Tibial nerve (tissue), 4 donors: ENCODE measurements at regions not wholly inside any gene's neighbourhood (a gene's known extent, or its start where the extent isn't known, plus 50 kb on each side); places are given as distances from the start of the nearest gene placed in this dataset.

Source experiments
- DNase-seq, 2 donors: peaks; one replicate each; pipeline ENCODE4 v3.0.0-alpha.2; 2019; ENCODE audit warnings: low spot score in 2 of 2
- H3K27ac ChIP-seq, 4 donors: fragments of 200-600 bp; sonication (generic) in 3 of 4; one replicate each; pipeline ENCODE4 v1.5.1; 2017 to 2019; ENCODE audit warnings: mild to moderate bottlenecking in 1 of 4
- H3K27me3 ChIP-seq, 2 donors: fragments of 200-600 bp; sonication (generic) in 1 of 2; one replicate each; pipeline versions ENCODE4 v1.5.1 to v1.6.0; 2017 to 2019
- H3K36me3 ChIP-seq, 3 donors: fragments of 200-600 bp; sonication (generic); one replicate each; pipeline ENCODE4 v1.5.1; 2018 to 2019
- H3K4me1 ChIP-seq, 4 donors: fragments of 200-600 bp; sonication (generic) in 3 of 4; one replicate each; pipeline ENCODE4 v1.5.1; 2017 to 2019
- H3K4me3 ChIP-seq, 4 donors: fragments of 200-600 bp; sonication (generic) in 3 of 4; one replicate each; pipeline ENCODE4 v1.5.1; 2017 to 2019; ENCODE audit warnings: mild to moderate bottlenecking in 1 of 4, moderate library complexity in 1 of 4
- H3K9me3 ChIP-seq, 4 donors: fragments of 200-600 bp; sonication (generic) in 3 of 4; one replicate each; pipeline ENCODE4 v1.5.1; 2017 to 2019
- EP300 ChIP-seq, 2 donors: sonication (generic); formaldehyde crosslinking; IDR thresholded peaks; one replicate each; pipeline ENCODE4 v1.6.1; 2017; ENCODE audit warnings: antibody characterized with exemption in 2 of 2, mild to moderate bottlenecking in 1 of 2
- POLR2A ChIP-seq, 2 donors: fragments of 450-650 bp; IDR thresholded peaks; one replicate each; pipeline ENCODE4 v1.6.1; 2017; ENCODE audit warnings: antibody characterized with exemption in 2 of 2, mild to moderate bottlenecking in 2 of 2, moderate library complexity in 2 of 2
- WGBS, 2 donors: methylation state at CpG; one replicate each; pipeline ENCODE4 v1.1.5; 2018; 5-methylcytosine and 5-hydroxymethylcytosine counted together
- TF ChIP-seq, protein P1 (sequence below), 5 experiments: fragments of 200-600 bp in 3 of 5; fragments of 450-650 bp in 2 of 5; sonication (generic) in 3 of 5; IDR thresholded peaks; one replicate each; pipeline ENCODE4 v1.5.1; 2016 to 2019; ENCODE audit warnings: antibody characterized with exemption in 5 of 5, mild to moderate bottlenecking in 3 of 5, moderate library complexity in 2 of 5

- no peak for DNase-seq
- H3K4me3 ChIP-seq: no peak overlapping the region
- WGBS, 2 donors: 79 to 87% methylated on average over 2 of the region's 2 CpGs
- no peaks in the 10 kb centered on the region for H3K27me3 ChIP-seq
- peaks cover 0 to 5% (median 0%) of the 10 kb centered on the region in 4 donors for H3K9me3 ChIP-seq
- TF ChIP-seq EP300 (IDR thresholded peaks at IDR 0.05): no peak
- TF ChIP-seq POLR2A (IDR thresholded peaks at IDR 0.05): no peak
- TF ChIP-seq, protein P1, sequence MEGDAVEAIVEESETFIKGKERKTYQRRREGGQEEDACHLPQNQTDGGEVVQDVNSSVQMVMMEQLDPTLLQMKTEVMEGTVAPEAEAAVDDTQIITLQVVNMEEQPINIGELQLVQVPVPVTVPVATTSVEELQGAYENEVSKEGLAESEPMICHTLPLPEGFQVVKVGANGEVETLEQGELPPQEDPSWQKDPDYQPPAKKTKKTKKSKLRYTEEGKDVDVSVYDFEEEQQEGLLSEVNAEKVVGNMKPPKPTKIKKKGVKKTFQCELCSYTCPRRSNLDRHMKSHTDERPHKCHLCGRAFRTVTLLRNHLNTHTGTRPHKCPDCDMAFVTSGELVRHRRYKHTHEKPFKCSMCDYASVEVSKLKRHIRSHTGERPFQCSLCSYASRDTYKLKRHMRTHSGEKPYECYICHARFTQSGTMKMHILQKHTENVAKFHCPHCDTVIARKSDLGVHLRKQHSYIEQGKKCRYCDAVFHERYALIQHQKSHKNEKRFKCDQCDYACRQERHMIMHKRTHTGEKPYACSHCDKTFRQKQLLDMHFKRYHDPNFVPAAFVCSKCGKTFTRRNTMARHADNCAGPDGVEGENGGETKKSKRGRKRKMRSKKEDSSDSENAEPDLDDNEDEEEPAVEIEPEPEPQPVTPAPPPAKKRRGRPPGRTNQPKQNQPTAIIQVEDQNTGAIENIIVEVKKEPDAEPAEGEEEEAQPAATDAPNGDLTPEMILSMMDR (IDR thresholded peaks at IDR 0.05): no peak
- no peaks in the 10 kb centered on the region for H3K4me1 ChIP-seq
- H3K36me3 ChIP-seq: no peaks in the 10 kb centered on the region
- H3K27ac ChIP-seq: no peak overlapping the region
These were observed 595.4 kb upstream of the RIOK2 start for GRCh38 chr5:97778451-97778850.

GRCh38 chr5:97788369-97788768 lies 605.3 kb upstream of the RIOK2 start:
- TF ChIP-seq, protein P1 (IDR thresholded peaks at IDR 0.05): no peak
- no peak for TF ChIP-seq EP300 (IDR thresholded peaks at IDR 0.05)
- no peak for TF ChIP-seq POLR2A (IDR thresholded peaks at IDR 0.05)
- Histone ChIP-seq H3K27me3 (no peaks in the 10 kb centered on the region), H3K4me3 (no peak overlapping the region), H3K36me3 (no peaks in the 10 kb centered on the region), H3K4me1 (no peaks in the 10 kb centered on the region), H3K9me3 (no peaks in the 10 kb centered on the region), H3K27ac (no peak overlapping the region)
- DNase-seq: no peak
- 95 to 96% methylated on average over 1 of the region's 1 CpG for whole genome bisulfite sequencing, 2 donors

DNA sequence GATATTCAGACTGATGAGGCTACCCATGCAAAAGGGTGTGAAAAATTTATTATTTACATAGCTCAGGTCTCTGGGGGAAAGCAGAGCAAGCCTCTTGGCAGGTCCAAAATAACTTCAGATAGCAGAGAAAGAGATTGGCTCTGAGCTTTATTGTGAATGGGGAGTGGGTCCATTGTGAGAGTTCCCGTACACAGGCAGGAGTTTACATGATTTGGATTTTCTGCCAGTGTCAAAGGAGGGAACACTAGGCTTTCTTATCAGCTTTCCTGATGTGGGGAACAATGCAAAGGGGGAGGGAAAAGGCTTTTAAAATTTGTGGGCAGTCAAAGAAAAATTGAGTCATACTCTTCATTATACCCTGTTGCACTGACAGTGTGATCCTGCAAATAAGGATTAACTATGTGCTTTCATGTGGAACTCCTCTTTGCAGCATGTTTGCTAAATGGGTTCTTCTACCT lies 615.0 kb upstream of the RIOK2 start:
- Histone ChIP-seq H3K4me1 (no peaks in the 10 kb centered on the region), H3K4me3 (no peak overlapping the region), H3K9me3 (peaks cover 0 to 2% (median 0%) of the 10 kb centered on the region in 4 donors), H3K27me3 (no peaks in the 10 kb centered on the region), H3K36me3 (no peaks in the 10 kb centered on the region), H3K27ac (no peak overlapping the region)
- TF ChIP-seq EP300 (IDR thresholded peaks at IDR 0.05) (no peak), POLR2A (IDR thresholded peaks at IDR 0.05) (no peak)
- TF ChIP-seq, protein P1 (IDR thresholded peaks at IDR 0.05): no peak
- DNase-seq: no peak
- 17 to 36% methylated on average over 1 of the region's 1 CpG for WGBS, 2 donors

GRCh38 chr5:97801461-97801860 lies 618.4 kb upstream of the RIOK2 start:
- Histone ChIP-seq H3K9me3 (peaks cover 0 to 19% (median 0%) of the 10 kb centered on the region in 4 donors), H3K27me3 (no peaks in the 10 kb centered on the region), H3K4me1 (no peaks in the 10 kb centered on the region), H3K36me3 (no peaks in the 10 kb centered on the region), H3K4me3 (no peak overlapping the region), H3K27ac (no peak overlapping the region)
- TF ChIP-seq, protein P1 (IDR thresholded peaks at IDR 0.05): no peak
- no peak for TF ChIP-seq EP300 (IDR thresholded peaks at IDR 0.05)
- no peak for TF ChIP-seq POLR2A (IDR thresholded peaks at IDR 0.05)
- no peak for DNase-seq

GRCh38 chr5:97820138-97820537 lies 637.1 kb upstream of the RIOK2 start:
- Histone ChIP-seq H3K36me3 (no peaks in the 10 kb centered on the region), H3K4me3 (no peak overlapping the region), H3K27ac (no peak overlapping the region), H3K9me3 (peaks cover 0 to 8% (median 0%) of the 10 kb centered on the region in 4 donors), H3K27me3 (no peaks in the 10 kb centered on the region), H3K4me1 (no peaks in the 10 kb centered on the region)
- WGBS, 2 donors: 88 to 96% methylated on average over 2 of the region's 2 CpGs
- DNase-seq: no peak
- no peak for TF ChIP-seq EP300 (IDR thresholded peaks at IDR 0.05)
- TF ChIP-seq POLR2A (IDR thresholded peaks at IDR 0.05): no peak
- TF ChIP-seq, protein P1 (IDR thresholded peaks at IDR 0.05): no peak
